K562 (cell line): ENCODE measurements at regions not wholly inside any gene's neighbourhood (a gene's known extent, or its start where the extent isn't known, plus 50 kb on each side); places are given as distances from the start of the nearest gene placed in this dataset.

Experiments used
- ATAC-seq: fragments of 200-7000 bp; cut with Tn5 transposase; 3 replicates; pipeline ENCODE4 v1.9.1; 2020; ENCODE audit warnings: moderate library complexity
- BruUV-seq: library from RNA; stranded (reverse); fragments of 400-500 nt; replicated peaks from 2 replicates; lab custom pipeline; 2021; lab: Mats Ljungman, UMichigan
- CTCF ChIA-PET: fragments of 300-600 bp; formaldehyde crosslinking; extraction: SDS; loops from one replicate; lab custom pipeline; 2021; ENCODE audit warnings: low intra/inter-chr PET ratio; lab: Yijun Ruan, JAX
- POLR2A ChIA-PET: fragments of 300-600, 350-650 bp; sonication (Branson Sonifier 250); formaldehyde crosslinking; extraction: SDS; loops from one replicate; lab custom pipeline; 2021; ENCODE audit warnings: antibody characterized with exemption, inconsistent platforms; lab: Yijun Ruan, JAX
- DNase-seq, 4 experiments: peaks; one replicate each; pipeline versions ENCODE4 v3.0.0 to v3.0.0-alpha.2; 2011 to 2018; ENCODE audit warnings: low spot score in 3 of 4, mixed read lengths in 3 of 4; ENCODE audit errors: extremely low read depth in 1 of 4
- FAIRE-seq: peaks from 2 replicates; lab custom pipeline; 2011; peaks lifted over from hg19 to GRCh38; lab: Jason Lieb, UNC
- H2AFZ ChIP-seq: 2 replicates; pipeline ENCODE4 v1.6.0; 2011; ENCODE audit warnings: low read depth, low read length, control low read depth, inconsistent platforms
- H3K27ac ChIP-seq: fragments of 200-600 bp; 3 replicates; pipeline ENCODE4 v1.8.0; 2011; ENCODE audit warnings: low read depth, mild to moderate bottlenecking, control low read depth, inconsistent platforms, low read length, moderate library complexity, mixed read lengths; ENCODE audit errors: extremely low read depth
- H3K27me3 ChIP-seq, 2 experiments: fragments of 300-600 bp in 1 of 2; 2 replicates in 1 of 2; 3 replicates in 1 of 2; pipeline versions ENCODE4 v1.6.0 to v1.8.0; 2011; ENCODE audit warnings: inconsistent platforms in 2 of 2, low read length in 2 of 2, mild to moderate bottlenecking in 1 of 2, mixed read lengths in 1 of 2, moderate library complexity in 1 of 2; ENCODE audit not compliant: control insufficient read depth in 2 of 2, insufficient read depth in 2 of 2
- H3K36me3 ChIP-seq: fragments of 300-600 bp; 3 replicates; pipeline ENCODE4 v1.8.0; 2011; ENCODE audit warnings: mild to moderate bottlenecking, low read length, inconsistent platforms; ENCODE audit not compliant: control insufficient read depth, insufficient read depth
- H3K4me1 ChIP-seq, 2 experiments: fragments of 200-600 bp in 1 of 2; replicated peaks in 1 of 2; 2 replicates in 1 of 2; 3 replicates in 1 of 2; pipeline versions ENCODE4 v1.5.1 to v1.8.0; 2011; ENCODE audit warnings: inconsistent platforms in 2 of 2, low read length in 2 of 2, mild to moderate bottlenecking in 1 of 2, mixed read lengths in 1 of 2, moderate library complexity in 1 of 2; ENCODE audit not compliant: control insufficient read depth in 2 of 2, insufficient read depth in 2 of 2
- H3K4me2 ChIP-seq: 2 replicates; pipeline ENCODE4 v1.6.1; 2011; ENCODE audit warnings: low read length, control low read depth, inconsistent platforms, mixed read lengths; ENCODE audit not compliant: insufficient read depth
- H3K4me3 ChIP-seq: fragments of 200-600 bp; sonication (generic), shearing (Covaris generic); 2 replicates; pipeline ENCODE4 v1.5.1; 2016; ENCODE audit warnings: control low read depth, inconsistent platforms
- H3K79me2 ChIP-seq: fragments of 200-600 bp; 3 replicates; pipeline ENCODE4 v1.8.0; 2011; ENCODE audit warnings: low read length, inconsistent platforms; ENCODE audit not compliant: control insufficient read depth, insufficient read depth
- H3K9ac ChIP-seq, 2 experiments: 2 replicates each; pipeline versions ENCODE4 v1.6.0 to v1.6.1; 2011; ENCODE audit warnings: low read depth in 2 of 2, low read length in 2 of 2, control low read depth in 1 of 2, inconsistent platforms in 1 of 2, mild to moderate bottlenecking in 1 of 2, mixed read lengths in 1 of 2; ENCODE audit not compliant: insufficient read depth in 1 of 2
- H3K9me1 ChIP-seq: one replicate; pipeline ENCODE4 v1.6.0; 2011; ENCODE audit warnings: inconsistent platforms, mild to moderate bottlenecking, low read length, moderate library complexity; ENCODE audit not compliant: control insufficient read depth, insufficient read depth
- H3K9me3 ChIP-seq: replicated peaks from 2 replicates; pipeline ENCODE4 v1.5.1; 2011; ENCODE audit warnings: low read depth, low read length, inconsistent platforms; ENCODE audit not compliant: control insufficient read depth, insufficient read depth
- H4K20me1 ChIP-seq: replicated peaks from 2 replicates; pipeline ENCODE4 v1.6.1; 2011; ENCODE audit warnings: low read length, inconsistent platforms, mixed read lengths; ENCODE audit not compliant: control insufficient read depth, insufficient read depth
- DEAF1 ChIP-seq: fragments of 450-650 bp; formaldehyde crosslinking; IDR thresholded peaks from 2 replicates; pipeline ENCODE4 v1.4.0; 2020; ENCODE audit warnings: mild to moderate bottlenecking, moderate library complexity
- PKNOX1 ChIP-seq: fragments of 450-650 bp; IDR thresholded peaks from 2 replicates; pipeline ENCODE4 v1.6.1; 2016
- PURB ChIP-seq: sonication (generic); formaldehyde crosslinking; IDR thresholded peaks from 2 replicates; pipeline ENCODE4 v1.9.0; 2021; ENCODE audit warnings: low read depth, mild to moderate bottlenecking, missing genetic modification reagents
- ZNF644 ChIP-seq: fragments of 200-800 bp; sonication (Bioruptor generic); IDR thresholded peaks from 2 replicates; pipeline ENCODE4 v1.6.1; 2016; ENCODE audit warnings: low read depth, missing genetic modification characterization, missing compliant biosample characterization
- ZNF75A ChIP-seq: fragments of 450-650 bp; formaldehyde crosslinking; IDR thresholded peaks from 2 replicates; pipeline ENCODE4 v1.4.0; 2020; ENCODE audit warnings: mild to moderate bottlenecking
- ZNF764 ChIP-seq: fragments of 250-450 bp; sonication (Bioruptor Pico); IDR thresholded peaks from 2 replicates; pipeline ENCODE4 v1.4.0; 2020; ENCODE audit warnings: low read depth, mild to moderate bottlenecking, moderate library complexity
- WGBS: fragments of 100-300 bp; shearing (Covaris generic); methylation state at CpG from one replicate; pipeline ENCODE4 v1.1.6; 2016; ENCODE audit warnings: low coverage, mixed read lengths; ENCODE audit not compliant: insufficient coverage; ENCODE audit errors: missing lambda C conversion rate; 5-methylcytosine and 5-hydroxymethylcytosine counted together
- in situ Hi-C: fragments of 300-500 bp; cut with MboI; formaldehyde crosslinking; loops from 4 replicates; pipeline ENCODE4 v1.15.0; 2018; ENCODE audit warnings: inconsistent platforms, mixed read lengths
- intact Hi-C: fragments of 100-400 bp; cut with micrococcal nuclease; formaldehyde crosslinking; loops from 2 replicates; pipeline ENCODE4 v1.14.2; 2022

- BruUV-seq = no TSS peak
- H3K9me3 ChIP-seq = no peaks in the 10 kb centered on the region
- WGBS = 0% methylated on average over 4 of the region's 4 CpGs
- ChIA-PET POLR2A (no interaction called here), CTCF (no interaction called here)
- no peak overlapping the region for H2AFZ ChIP-seq
- H3K4me2 ChIP-seq = no peak overlapping the region
- intact Hi-C loops (no loop called here), in situ Hi-C loops (no loop called here)
- H3K79me2 ChIP-seq = no peaks in the 10 kb centered on the region
- no peaks in the 10 kb centered on the region for H3K4me1 ChIP-seq
- H3K27me3 ChIP-seq = no peaks in the 10 kb centered on the region
- no peak overlapping the region for H3K4me3 ChIP-seq
- TF ChIP-seq ZNF644 (tag) (no peak), ZNF75A (no peak), ZNF764 (CRISPR knock-in tag) (no peak), PKNOX1 (no peak), DEAF1 (CRISPR knock-in tag) (no peak), PURB (CRISPR knock-in tag) (no peak)
- H3K9me1 ChIP-seq = no peaks in the 10 kb centered on the region
- no peaks in the 10 kb centered on the region for H3K36me3 ChIP-seq
- H3K9ac ChIP-seq = no peak overlapping the region
- FAIRE-seq (no peak), DNase-seq (no peak), ATAC-seq (no peak)
- no peaks in the 10 kb centered on the region for H4K20me1 ChIP-seq
- no peak overlapping the region for H3K27ac ChIP-seq
These were observed 229.5 kb downstream of the SPCS3 start for GRCh38 chr4:176549161-176549865.
